ENCODE measurements at regions not wholly inside any gene's neighbourhood (a gene's known extent, or its start where the extent isn't known, plus 50 kb on each side); places are given as distances from the start of the nearest gene placed in this dataset.
A peak's percentile ranks its signal among the peaks of the same experiment; 100 is the strongest.

DNA sequence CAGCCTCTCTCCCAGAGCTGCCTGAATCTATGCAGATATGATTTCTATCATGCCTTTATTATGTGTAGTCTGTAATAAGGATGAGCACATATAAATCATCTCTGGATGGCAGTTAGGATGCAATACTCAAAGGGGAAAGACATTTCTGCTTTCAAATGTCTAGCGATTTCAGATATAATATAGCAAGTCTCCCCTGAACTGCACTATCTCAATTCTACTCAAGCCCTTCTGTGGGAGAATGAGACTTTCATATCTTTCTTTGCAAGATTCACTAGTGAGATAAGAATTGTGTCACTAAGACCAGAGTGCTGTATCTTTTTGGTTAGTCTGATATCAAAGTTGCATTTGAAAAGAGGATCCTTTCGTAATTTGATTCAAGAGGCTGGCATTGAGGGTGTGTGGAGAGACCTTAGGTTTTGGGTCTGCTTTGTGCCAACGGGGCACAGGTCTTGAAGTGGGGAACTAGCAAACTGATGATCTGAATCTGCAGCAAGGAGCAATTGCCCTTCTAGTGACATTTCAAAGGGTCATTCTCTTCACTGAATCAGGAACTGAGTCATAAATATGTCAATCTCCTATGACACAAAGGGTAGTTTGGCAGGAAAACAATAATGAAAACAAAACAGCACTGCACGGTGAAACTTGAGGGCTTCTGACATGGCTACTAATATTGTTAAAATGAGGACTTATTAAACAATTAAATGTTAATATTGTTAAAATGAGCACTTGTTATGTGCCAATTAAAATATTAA is 305.5 kb upstream of the CLINT1 start:
- Histone ChIP-seq H2AK5ac (ENCODE audit: low read length, severe bottlenecking) (no peak overlapping the region), H3K4ac (ENCODE audit: low read depth in 1 of 2, low read length in 2 of 2) (no peak overlapping the region), H2BK15ac (ENCODE audit: low read depth, poor library complexity, severe bottlenecking) (no peak overlapping the region), H3K27ac (ENCODE audit: low read length, poor library complexity, severe bottlenecking) (no peak overlapping the region), H2AFZ (ENCODE audit: low read depth, low read length) (no peak overlapping the region), H3K27me3 (ENCODE audit: control insufficient read depth in 1 of 2, insufficient read depth in 1 of 2, low read length in 2 of 2) (peaks cover 0 to 3% of the 10 kb centered on the region in 2 experiments), H3K4me1 (ENCODE audit: control insufficient read depth, insufficient read depth, low read depth, low read length) (no peaks in the 10 kb centered on the region), H2BK12ac (ENCODE audit: low read length in 2 of 2) (no peak overlapping the region), H3K9ac (ENCODE audit: low read length) (no peak overlapping the region), H3K36me3 (ENCODE audit: control insufficient read depth in 1 of 2, insufficient read depth in 2 of 2, low read depth in 1 of 2, low read length in 2 of 2) (no peaks in the 10 kb centered on the region), H4K8ac (ENCODE audit: low read length) (no peak overlapping the region), H3K9me3 (ENCODE audit: control insufficient read depth, low read length) (no peaks in the 10 kb centered on the region), H3K4me3 (ENCODE audit: insufficient read depth in 1 of 2, low read depth in 1 of 2, low read length in 2 of 2) (no peak overlapping the region), H3K79me1 (replicated peaks; ENCODE audit: low read length, poor library complexity, severe bottlenecking) (no peaks in the 10 kb centered on the region), H4K91ac (ENCODE audit: low read length) (no peak overlapping the region), H3K14ac (ENCODE audit: low read length in 2 of 2) (no peak overlapping the region), H3K4me2 (ENCODE audit: low read length, poor library complexity, severe bottlenecking) (no peak overlapping the region), H3K18ac (ENCODE audit: low read depth in 1 of 2, low read length in 2 of 2) (no peak overlapping the region), H2BK5ac (ENCODE audit: low read depth, low read length, poor library complexity, severe bottlenecking) (no peak overlapping the region), H2BK120ac (ENCODE audit: low read depth, low read length) (no peak overlapping the region), H3K23ac (ENCODE audit: low read length in 2 of 2) (no peak overlapping the region)
- 74% methylated on average over 3 of the region's 4 CpGs for WGBS
- DNase-seq: no peak

DNA sequence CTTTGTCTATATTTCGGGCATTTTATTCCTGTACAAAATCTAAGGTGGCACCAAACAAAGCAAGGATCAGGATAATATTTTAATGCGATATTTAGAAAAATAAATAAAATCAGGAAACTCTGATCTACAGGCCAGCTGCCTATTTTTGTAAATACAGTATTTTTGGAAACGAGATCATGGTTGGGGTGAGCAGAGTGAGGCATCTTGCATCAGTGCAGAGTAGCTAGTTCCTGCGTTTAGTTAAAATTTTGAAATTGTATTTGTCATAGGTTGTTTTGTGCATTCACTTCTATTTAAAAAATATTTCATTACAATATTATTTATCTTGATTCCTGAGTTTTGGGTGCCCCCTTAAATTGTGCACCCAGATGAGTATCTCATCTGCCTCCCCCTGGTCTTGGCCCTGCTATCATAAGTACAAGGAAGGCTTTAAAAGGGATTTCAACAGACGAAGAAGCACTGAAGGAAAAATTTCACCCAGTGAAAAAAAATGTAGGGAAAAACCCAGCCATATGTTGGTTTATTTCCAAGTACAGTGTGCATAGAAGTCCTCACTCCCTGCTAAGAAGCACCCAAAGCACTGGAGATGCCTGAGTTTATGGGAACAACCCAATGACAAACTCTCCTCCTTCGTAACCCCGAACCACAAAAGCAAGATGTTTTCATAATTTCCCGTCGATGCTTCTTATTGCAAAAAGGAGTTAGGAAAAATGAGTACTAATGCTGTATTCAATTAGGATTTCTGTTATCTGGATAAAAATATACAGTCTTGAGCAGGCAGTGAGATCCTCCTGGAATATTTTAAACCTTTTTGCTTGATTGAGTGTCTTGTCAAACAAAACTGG is 304.7 kb upstream of the CLINT1 start:
- no peaks in the 10 kb centered on the region for H3K36me3 ChIP-seq (ENCODE audit: control insufficient read depth in 1 of 2, insufficient read depth in 2 of 2, low read depth in 1 of 2, low read length in 2 of 2)
- no peak overlapping the region for H4K8ac ChIP-seq (ENCODE audit: low read length)
- H3K9ac ChIP-seq (ENCODE audit: low read length): peak overlapping the region; percentile 16
- H3K27ac ChIP-seq (ENCODE audit: low read length, poor library complexity, severe bottlenecking): no peak overlapping the region
- no peak overlapping the region for H2BK120ac ChIP-seq (ENCODE audit: low read depth, low read length)
- H3K27me3 ChIP-seq (ENCODE audit: control insufficient read depth in 1 of 2, insufficient read depth in 1 of 2, low read length in 2 of 2): peaks cover 0 to 3% of the 10 kb centered on the region in 2 experiments
- H3K4me2 ChIP-seq (ENCODE audit: low read length, poor library complexity, severe bottlenecking): no peak overlapping the region
- no peak overlapping the region for H2BK12ac ChIP-seq (ENCODE audit: low read length in 2 of 2)
- no peak overlapping the region for H3K18ac ChIP-seq (ENCODE audit: low read depth in 1 of 2, low read length in 2 of 2)
- no peak overlapping the region for H3K4me3 ChIP-seq (ENCODE audit: insufficient read depth in 1 of 2, low read depth in 1 of 2, low read length in 2 of 2)
- H3K4me1 ChIP-seq (ENCODE audit: control insufficient read depth, insufficient read depth, low read depth, low read length): no peaks in the 10 kb centered on the region
- H2AFZ ChIP-seq (ENCODE audit: low read depth, low read length): no peak overlapping the region
- WGBS: 88% methylated on average over 4 of the region's 9 CpGs
- H3K79me1 ChIP-seq (replicated peaks; ENCODE audit: low read length, poor library complexity, severe bottlenecking): no peaks in the 10 kb centered on the region
- no peak overlapping the region for H2AK5ac ChIP-seq (ENCODE audit: low read length, severe bottlenecking)
- H4K91ac ChIP-seq (ENCODE audit: low read length): no peak overlapping the region
- H2BK15ac ChIP-seq (ENCODE audit: low read depth, poor library complexity, severe bottlenecking): no peak overlapping the region
- H3K9me3 ChIP-seq (ENCODE audit: control insufficient read depth, low read length): no peaks in the 10 kb centered on the region
- H3K14ac ChIP-seq (ENCODE audit: low read length in 2 of 2): no peak overlapping the region
- no peak for DNase-seq
- H2BK5ac ChIP-seq (ENCODE audit: low read depth, low read length, poor library complexity, severe bottlenecking): no peak overlapping the region
- H3K4ac ChIP-seq (ENCODE audit: low read depth in 1 of 2, low read length in 2 of 2): no peak overlapping the region
- H3K23ac ChIP-seq (ENCODE audit: low read length in 2 of 2): no peak overlapping the region

- Histone ChIP-seq H3K79me1 (replicated peaks; ENCODE audit: low read length, poor library complexity, severe bottlenecking) (no peaks in the 10 kb centered on the region), H3K9me3 (ENCODE audit: control insufficient read depth, low read length) (no peaks in the 10 kb centered on the region), H2BK12ac (ENCODE audit: low read length in 2 of 2) (no peak overlapping the region), H3K27ac (ENCODE audit: low read length, poor library complexity, severe bottlenecking) (no peak overlapping the region), H3K4me2 (ENCODE audit: low read length, poor library complexity, severe bottlenecking) (no peak overlapping the region), H2BK15ac (ENCODE audit: low read depth, poor library complexity, severe bottlenecking) (no peak overlapping the region), H2AFZ (ENCODE audit: low read depth, low read length) (no peak overlapping the region), H4K8ac (ENCODE audit: low read length) (no peak overlapping the region), H4K91ac (ENCODE audit: low read length) (no peak overlapping the region), H2AK5ac (ENCODE audit: low read length, severe bottlenecking) (no peak overlapping the region), H3K23ac (ENCODE audit: low read length in 2 of 2) (no peak overlapping the region), H3K4me3 (ENCODE audit: insufficient read depth in 1 of 2, low read depth in 1 of 2, low read length in 2 of 2) (no peak overlapping the region), H2BK5ac (ENCODE audit: low read depth, low read length, poor library complexity, severe bottlenecking) (no peak overlapping the region), H3K14ac (ENCODE audit: low read length in 2 of 2) (no peak overlapping the region), H3K18ac (ENCODE audit: low read depth in 1 of 2, low read length in 2 of 2) (no peak overlapping the region), H3K4ac (ENCODE audit: low read depth in 1 of 2, low read length in 2 of 2) (no peak overlapping the region), H2BK120ac (ENCODE audit: low read depth, low read length) (no peak overlapping the region), H3K27me3 (ENCODE audit: control insufficient read depth in 1 of 2, insufficient read depth in 1 of 2, low read length in 2 of 2) (peaks cover 0 to 3% of the 10 kb centered on the region in 2 experiments), H3K36me3 (ENCODE audit: control insufficient read depth in 1 of 2, insufficient read depth in 2 of 2, low read depth in 1 of 2, low read length in 2 of 2) (no peaks in the 10 kb centered on the region), H3K9ac (ENCODE audit: low read length) (no peak overlapping the region), H3K4me1 (ENCODE audit: control insufficient read depth, insufficient read depth, low read depth, low read length) (no peaks in the 10 kb centered on the region)
- 63% methylated on average over 10 of the region's 11 CpGs for WGBS
- DNase-seq: no peak
Measured at GRCh38 chr5:158162479-158163034, 303.6 kb upstream of the CLINT1 start.

- WGBS: 69% methylated on average over 5 of the region's 5 CpGs
- no peak overlapping the region for H2BK120ac ChIP-seq (ENCODE audit: low read depth, low read length)
- no peak overlapping the region for H3K4me3 ChIP-seq (ENCODE audit: insufficient read depth in 1 of 2, low read depth in 1 of 2, low read length in 2 of 2)
- no peak overlapping the region for H3K4me2 ChIP-seq (ENCODE audit: low read length, poor library complexity, severe bottlenecking)
- no peak overlapping the region for H4K8ac ChIP-seq (ENCODE audit: low read length)
- no peak overlapping the region for H3K9ac ChIP-seq (ENCODE audit: low read length)
- no peak overlapping the region for H2AK5ac ChIP-seq (ENCODE audit: low read length, severe bottlenecking)
- H3K18ac ChIP-seq (ENCODE audit: low read depth in 1 of 2, low read length in 2 of 2): no peak overlapping the region
- H2AFZ ChIP-seq (ENCODE audit: low read depth, low read length): no peak overlapping the region
- H2BK15ac ChIP-seq (ENCODE audit: low read depth, poor library complexity, severe bottlenecking): no peak overlapping the region
- no peak overlapping the region for H3K27ac ChIP-seq (ENCODE audit: low read length, poor library complexity, severe bottlenecking)
- no peaks in the 10 kb centered on the region for H3K36me3 ChIP-seq (ENCODE audit: control insufficient read depth in 1 of 2, insufficient read depth in 2 of 2, low read depth in 1 of 2, low read length in 2 of 2)
- H2BK5ac ChIP-seq (ENCODE audit: low read depth, low read length, poor library complexity, severe bottlenecking): no peak overlapping the region
- H2BK12ac ChIP-seq (ENCODE audit: low read length in 2 of 2): no peak overlapping the region
- DNase-seq: no peak
- H3K27me3 ChIP-seq (ENCODE audit: control insufficient read depth in 1 of 2, insufficient read depth in 1 of 2, low read length in 2 of 2): peaks cover 0 to 3% of the 10 kb centered on the region in 2 experiments
- no peak overlapping the region for H3K14ac ChIP-seq (ENCODE audit: low read length in 2 of 2)
- H3K9me3 ChIP-seq (ENCODE audit: control insufficient read depth, low read length): no peaks in the 10 kb centered on the region
- no peak overlapping the region for H3K4ac ChIP-seq (ENCODE audit: low read depth in 1 of 2, low read length in 2 of 2)
- H3K4me1 ChIP-seq (ENCODE audit: control insufficient read depth, insufficient read depth, low read depth, low read length): no peaks in the 10 kb centered on the region
- no peak overlapping the region for H3K23ac ChIP-seq (ENCODE audit: low read length in 2 of 2)
- H3K79me1 ChIP-seq (replicated peaks; ENCODE audit: low read length, poor library complexity, severe bottlenecking): no peaks in the 10 kb centered on the region
- H4K91ac ChIP-seq (ENCODE audit: low read length): no peak overlapping the region
Measured at GRCh38 chr5:158162026-158162425, 303.1 kb upstream of the CLINT1 start.

All from mesenchymal stem cell (in vitro differentiated cells and primary cell).